ENCODE measurements at regions not wholly inside any gene's neighbourhood (a gene's known extent, or its start where the extent isn't known, plus 50 kb on each side); places are given as distances from the start of the nearest gene placed in this dataset.

DNA sequence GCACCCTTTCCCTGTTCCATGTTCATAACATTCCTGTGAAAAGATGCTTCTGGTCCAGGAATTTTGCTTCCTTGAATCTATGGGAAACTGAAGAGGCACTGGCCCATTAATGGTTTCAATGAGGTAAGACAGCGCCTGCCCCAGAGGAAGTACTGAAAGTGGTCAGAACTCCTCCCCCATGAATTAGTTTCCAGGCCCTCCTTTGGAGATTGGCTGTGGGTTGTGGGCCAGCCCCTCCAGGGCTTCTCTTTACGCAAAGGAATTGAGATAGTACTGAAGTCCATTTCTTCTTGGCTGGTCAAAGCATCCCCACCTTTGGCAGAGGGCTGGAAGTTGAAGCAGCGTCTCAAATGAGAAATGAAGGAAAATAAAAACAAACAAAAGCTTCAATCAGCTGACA lies 175.5 kb downstream of the POLR2M start:
- no peaks in the 10 kb centered on the region for H3K4me1 Mint-ChIP-seq
- TF ChIP-seq, protein P1, sequence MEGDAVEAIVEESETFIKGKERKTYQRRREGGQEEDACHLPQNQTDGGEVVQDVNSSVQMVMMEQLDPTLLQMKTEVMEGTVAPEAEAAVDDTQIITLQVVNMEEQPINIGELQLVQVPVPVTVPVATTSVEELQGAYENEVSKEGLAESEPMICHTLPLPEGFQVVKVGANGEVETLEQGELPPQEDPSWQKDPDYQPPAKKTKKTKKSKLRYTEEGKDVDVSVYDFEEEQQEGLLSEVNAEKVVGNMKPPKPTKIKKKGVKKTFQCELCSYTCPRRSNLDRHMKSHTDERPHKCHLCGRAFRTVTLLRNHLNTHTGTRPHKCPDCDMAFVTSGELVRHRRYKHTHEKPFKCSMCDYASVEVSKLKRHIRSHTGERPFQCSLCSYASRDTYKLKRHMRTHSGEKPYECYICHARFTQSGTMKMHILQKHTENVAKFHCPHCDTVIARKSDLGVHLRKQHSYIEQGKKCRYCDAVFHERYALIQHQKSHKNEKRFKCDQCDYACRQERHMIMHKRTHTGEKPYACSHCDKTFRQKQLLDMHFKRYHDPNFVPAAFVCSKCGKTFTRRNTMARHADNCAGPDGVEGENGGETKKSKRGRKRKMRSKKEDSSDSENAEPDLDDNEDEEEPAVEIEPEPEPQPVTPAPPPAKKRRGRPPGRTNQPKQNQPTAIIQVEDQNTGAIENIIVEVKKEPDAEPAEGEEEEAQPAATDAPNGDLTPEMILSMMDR (IDR thresholded peaks at IDR 0.05), result no peak
- H3K9ac ChIP-seq (ENCODE audit: insufficient read depth, low read length, poor library complexity, severe bottlenecking), result no peak overlapping the region
- no peaks in the 10 kb centered on the region for H3K9me3 ChIP-seq (replicated peaks in 1 of 2; ENCODE audit: control insufficient read depth in 1 of 2, insufficient read depth in 1 of 2, low read length in 2 of 2)
- no peaks in the 10 kb centered on the region for H3K36me3 Mint-ChIP-seq
- WGBS (ENCODE audit: insufficient coverage), result no CpG with 5 or more reads among the region's 3 CpGs
- no peak overlapping the region for H3K4me3 Mint-ChIP-seq
- no peaks in the 10 kb centered on the region for H3K79me2 ChIP-seq (ENCODE audit: insufficient read depth, low read length)
- H3K27me3 Mint-ChIP-seq (ENCODE audit: low read depth in 3 of 3), result peaks cover 10 to 15% (median 15%) of the 10 kb centered on the region in 3 donors
- H3K4me2 ChIP-seq (replicated peaks; ENCODE audit: extremely low read depth, low read length, poor library complexity, severe bottlenecking), result no peak overlapping the region
- H2AFZ ChIP-seq (ENCODE audit: insufficient read depth, low read depth, low read length, poor library complexity, severe bottlenecking), result no peak overlapping the region
- H3K27me3 ChIP-seq (ENCODE audit: control insufficient read depth in 2 of 2, insufficient read depth in 2 of 2, low read length in 2 of 2), result peaks cover 0 to 8% of the 10 kb centered on the region in 2 donors
- no peaks in the 10 kb centered on the region for H4K20me1 ChIP-seq (ENCODE audit: insufficient read depth, low read length)
- H3K4me3 ChIP-seq (replicated peaks in 1 of 3; ENCODE audit: low read depth in 2 of 3, low read length in 3 of 3), result no peak overlapping the region
- intact Hi-C loops (cut with micrococcal nuclease), result no loop called here
- no peaks in the 10 kb centered on the region for H3K4me1 ChIP-seq (ENCODE audit: control insufficient read depth in 1 of 2, insufficient read depth in 2 of 2, low read length in 2 of 2)
- peaks cover 0 to 5% (median 1%) of the 10 kb centered on the region in 7 donors for H3K9me3 Mint-ChIP-seq
- no peak for DNase-seq
- H3K27ac Mint-ChIP-seq, result no peak overlapping the region
- no peak overlapping the region for H3K27ac ChIP-seq (ENCODE audit: low read depth in 1 of 2, low read length in 2 of 2)
- no peaks in the 10 kb centered on the region for H3K36me3 ChIP-seq (replicated peaks in 1 of 2; ENCODE audit: control insufficient read depth in 1 of 2, insufficient read depth in 2 of 2, low read length in 2 of 2)

GRCh38 chr15:57883701-57884100 lies 177.2 kb downstream of the POLR2M start:
- peaks cover 7 to 10% (median 8%) of the 10 kb centered on the region in 3 donors for H3K27me3 Mint-ChIP-seq (ENCODE audit: low read depth in 3 of 3)
- no peak overlapping the region for H3K9ac ChIP-seq (ENCODE audit: insufficient read depth, low read length, poor library complexity, severe bottlenecking)
- no peak overlapping the region for H3K4me3 Mint-ChIP-seq
- H3K27ac Mint-ChIP-seq, result no peak overlapping the region
- no peaks in the 10 kb centered on the region for H3K4me1 Mint-ChIP-seq
- no peak overlapping the region for H2AFZ ChIP-seq (ENCODE audit: insufficient read depth, low read depth, low read length, poor library complexity, severe bottlenecking)
- no peak overlapping the region for H3K27ac ChIP-seq (ENCODE audit: low read depth in 1 of 2, low read length in 2 of 2)
- no peak overlapping the region for H3K4me3 ChIP-seq (replicated peaks in 1 of 3; ENCODE audit: low read depth in 2 of 3, low read length in 3 of 3)
- DNase-seq, result no peak
- H3K9me3 ChIP-seq (replicated peaks in 1 of 2; ENCODE audit: control insufficient read depth in 1 of 2, insufficient read depth in 1 of 2, low read length in 2 of 2), result no peaks in the 10 kb centered on the region
- H4K20me1 ChIP-seq (ENCODE audit: insufficient read depth, low read length), result no peaks in the 10 kb centered on the region
- H3K9me3 Mint-ChIP-seq, result peaks cover 0 to 5% (median 0%) of the 10 kb centered on the region in 7 donors
- TF ChIP-seq, protein P1 (IDR thresholded peaks at IDR 0.05), result no peak
- H3K27me3 ChIP-seq (ENCODE audit: control insufficient read depth in 2 of 2, insufficient read depth in 2 of 2, low read length in 2 of 2), result peaks cover 0 to 8% of the 10 kb centered on the region in 2 donors
- intact Hi-C loops (cut with micrococcal nuclease), result no loop called here
- H3K4me1 ChIP-seq (ENCODE audit: control insufficient read depth in 1 of 2, insufficient read depth in 2 of 2, low read length in 2 of 2), result no peaks in the 10 kb centered on the region
- WGBS (ENCODE audit: insufficient coverage), result 100% methylated on average over 1 of the region's 1 CpG
- H3K36me3 Mint-ChIP-seq, result no peaks in the 10 kb centered on the region
- no peaks in the 10 kb centered on the region for H3K36me3 ChIP-seq (replicated peaks in 1 of 2; ENCODE audit: control insufficient read depth in 1 of 2, insufficient read depth in 2 of 2, low read length in 2 of 2)
- no peak overlapping the region for H3K4me2 ChIP-seq (replicated peaks; ENCODE audit: extremely low read depth, low read length, poor library complexity, severe bottlenecking)
- H3K79me2 ChIP-seq (ENCODE audit: insufficient read depth, low read length), result no peaks in the 10 kb centered on the region
